Progenitor cell of endocrine pancreas (in vitro differentiated cells): ENCODE measurements at regions not wholly inside any gene's neighbourhood (a gene's known extent, or its start where the extent isn't known, plus 50 kb on each side); places are given as distances from the start of the nearest gene placed in this dataset.

Experiments used
- DNase-seq: peaks from one replicate; pipeline ENCODE4 v3.0.0; 2021; ENCODE audit warnings: low spot score; ENCODE audit not compliant: unreplicated experiment
- H3K27ac Mint-ChIP-seq: 2 replicates; pipeline ENCODE4 v1.8.0; 2021; ENCODE audit warnings: mild to moderate bottlenecking, moderate library complexity, mixed read lengths
- H3K27me3 Mint-ChIP-seq: 2 replicates; pipeline ENCODE4 v1.8.0; 2021; ENCODE audit warnings: mixed read lengths
- H3K36me3 Mint-ChIP-seq: 2 replicates; pipeline ENCODE4 v1.8.0; 2022; ENCODE audit warnings: mixed read lengths; ENCODE audit not compliant: insufficient read depth
- H3K4me1 Mint-ChIP-seq: 2 replicates; pipeline ENCODE4 v1.8.0; 2021; ENCODE audit warnings: low read depth, mixed read lengths
- H3K4me3 Mint-ChIP-seq: 2 replicates; pipeline ENCODE4 v1.8.0; 2021; ENCODE audit warnings: low read depth, mild to moderate bottlenecking, moderate library complexity, mixed read lengths
- H3K9me3 Mint-ChIP-seq: 2 replicates; pipeline ENCODE4 v1.8.0; 2021; ENCODE audit warnings: low read depth, mixed read lengths
- CTCF ChIP-seq: fragments of 200-600 bp; sonication (generic); IDR thresholded peaks from one replicate; pipeline ENCODE4 v1.5.0; 2021; ENCODE audit warnings: antibody characterized with exemption, mild to moderate bottlenecking; ENCODE audit not compliant: unreplicated experiment

GRCh38 chr13:74703855-74704387, 569.7 kb upstream of the KLF12 start:
- H3K9me3 Mint-ChIP-seq: no peaks in the 10 kb centered on the region
- no peaks in the 10 kb centered on the region for H3K36me3 Mint-ChIP-seq
- TF ChIP-seq CTCF: no peak
- no peak for DNase-seq
- no peak overlapping the region for H3K27ac Mint-ChIP-seq
- H3K4me3 Mint-ChIP-seq: no peak overlapping the region
- H3K27me3 Mint-ChIP-seq: no peaks in the 10 kb centered on the region
- H3K4me1 Mint-ChIP-seq: peaks cover 2% of the 10 kb centered on the region

GRCh38 chr13:74696148-74696922, 562.1 kb upstream of the KLF12 start:
- no peak overlapping the region for H3K27ac Mint-ChIP-seq
- H3K27me3 Mint-ChIP-seq: peaks cover 9% of the 10 kb centered on the region
- DNase-seq: no peak
- H3K9me3 Mint-ChIP-seq: no peaks in the 10 kb centered on the region
- peaks cover 2% of the 10 kb centered on the region for H3K4me1 Mint-ChIP-seq
- no peaks in the 10 kb centered on the region for H3K36me3 Mint-ChIP-seq
- no peak for TF ChIP-seq CTCF
- H3K4me3 Mint-ChIP-seq: no peak overlapping the region

GRCh38 chr13:74695021-74695800, 561.0 kb upstream of the KLF12 start:
- Mint-ChIP-seq H3K36me3 (no peaks in the 10 kb centered on the region), H3K9me3 (no peaks in the 10 kb centered on the region), H3K27ac (no peak overlapping the region), H3K4me1 (peaks cover 2% of the 10 kb centered on the region), H3K27me3 (peaks cover 9% of the 10 kb centered on the region), H3K4me3 (no peak overlapping the region)
- no peak for TF ChIP-seq CTCF
- DNase-seq: no peak

GRCh38 chr13:74687442-74688182, 553.4 kb upstream of the KLF12 start:
- Mint-ChIP-seq H3K27ac (no peak overlapping the region), H3K9me3 (peaks cover 18% of the 10 kb centered on the region), H3K4me3 (no peak overlapping the region), H3K4me1 (no peaks in the 10 kb centered on the region), H3K36me3 (peaks cover 1% of the 10 kb centered on the region), H3K27me3 (no peaks in the 10 kb centered on the region)
- TF ChIP-seq CTCF: no peak
- DNase-seq: no peak

GRCh38 chr13:74683411-74683810, 549.2 kb upstream of the KLF12 start:
- DNase-seq: no peak
- no peaks in the 10 kb centered on the region for H3K4me1 Mint-ChIP-seq
- peaks cover 3% of the 10 kb centered on the region for H3K27me3 Mint-ChIP-seq
- peaks cover 18% of the 10 kb centered on the region for H3K9me3 Mint-ChIP-seq
- no peak overlapping the region for H3K4me3 Mint-ChIP-seq
- peaks cover 1% of the 10 kb centered on the region for H3K36me3 Mint-ChIP-seq
- no peak for TF ChIP-seq CTCF
- H3K27ac Mint-ChIP-seq: no peak overlapping the region
